BLaER1 (cell line): ENCODE measurements at regions not wholly inside any gene's neighbourhood (a gene's known extent, or its start where the extent isn't known, plus 50 kb on each side); places are given as distances from the start of the nearest gene placed in this dataset.

Experiments
- H3K27ac ChIP-seq: shearing (Covaris generic); formaldehyde crosslinking; 2 replicates; pipeline ENCODE4 v1.8.1; 2022
- H3K27me3 ChIP-seq: shearing (Covaris generic); formaldehyde crosslinking; 2 replicates; pipeline ENCODE4 v1.8.1; 2022
- H3K36me3 ChIP-seq: shearing (Covaris generic); formaldehyde crosslinking; 2 replicates; pipeline ENCODE4 v1.8.1; 2022
- H3K4me1 ChIP-seq: shearing (Covaris generic); formaldehyde crosslinking; 2 replicates; pipeline ENCODE4 v1.8.1; 2022
- H3K4me2 ChIP-seq: shearing (Covaris generic); formaldehyde crosslinking; 2 replicates; pipeline ENCODE4 v1.8.1; 2022
- H3K4me3 ChIP-seq: shearing (Covaris generic); formaldehyde crosslinking; 2 replicates; pipeline ENCODE4 v1.8.1; 2022
- H3K9ac ChIP-seq: shearing (Covaris generic); formaldehyde crosslinking; 2 replicates; pipeline ENCODE4 v1.8.1; 2022
- H3K9me3 ChIP-seq: shearing (Covaris generic); formaldehyde crosslinking; 2 replicates; pipeline ENCODE4 v1.8.1; 2022
- H4K20me1 ChIP-seq: shearing (Covaris generic); formaldehyde crosslinking; 2 replicates; pipeline ENCODE4 v1.8.1; 2022
- Cebpa-rat ChIP-seq: shearing (Covaris generic); IDR thresholded peaks from 2 replicates; pipeline ENCODE4 v1.8.1; 2022

GRCh38 chr3:145936971-145937370 lies 224.0 kb downstream of the PLOD2 start:
- Histone ChIP-seq H3K9ac (no peak overlapping the region), H3K4me3 (no peak overlapping the region), H3K27ac (no peak overlapping the region), H4K20me1 (no peaks in the 10 kb centered on the region), H3K27me3 (no peaks in the 10 kb centered on the region), H3K9me3 (no peaks in the 10 kb centered on the region), H3K4me1 (no peaks in the 10 kb centered on the region), H3K36me3 (no peaks in the 10 kb centered on the region), H3K4me2 (no peak overlapping the region)
- TF ChIP-seq Cebpa-rat = no peak

GRCh38 chr3:145939431-145939830 lies 221.6 kb downstream of the PLOD2 start:
- H3K27ac ChIP-seq = no peak overlapping the region
- no peaks in the 10 kb centered on the region for H3K27me3 ChIP-seq
- TF ChIP-seq Cebpa-rat = no peak
- no peak overlapping the region for H3K4me2 ChIP-seq
- no peaks in the 10 kb centered on the region for H3K4me1 ChIP-seq
- H3K36me3 ChIP-seq = no peaks in the 10 kb centered on the region
- no peaks in the 10 kb centered on the region for H3K9me3 ChIP-seq
- no peaks in the 10 kb centered on the region for H4K20me1 ChIP-seq
- no peak overlapping the region for H3K9ac ChIP-seq
- H3K4me3 ChIP-seq = no peak overlapping the region

GRCh38 chr3:145942052-145942451 lies 218.9 kb downstream of the PLOD2 start:
- Histone ChIP-seq H3K36me3 (no peaks in the 10 kb centered on the region), H3K4me3 (no peak overlapping the region), H4K20me1 (no peaks in the 10 kb centered on the region), H3K27me3 (no peaks in the 10 kb centered on the region), H3K9me3 (no peaks in the 10 kb centered on the region), H3K4me2 (no peak overlapping the region), H3K27ac (no peak overlapping the region), H3K9ac (no peak overlapping the region), H3K4me1 (no peaks in the 10 kb centered on the region)
- TF ChIP-seq Cebpa-rat = no peak

- Histone ChIP-seq H3K9me3 (no peaks in the 10 kb centered on the region), H3K27me3 (no peaks in the 10 kb centered on the region)
- TF ChIP-seq Cebpa-rat = no peak
Observed at GRCh38 chr3:145943952-145944351, 217.0 kb downstream of the PLOD2 start.

GRCh38 chr3:145951441-145951840 lies 209.5 kb downstream of the PLOD2 start:
- Histone ChIP-seq H3K4me2 (no peak overlapping the region), H3K4me3 (no peak overlapping the region), H4K20me1 (no peaks in the 10 kb centered on the region), H3K9me3 (no peaks in the 10 kb centered on the region), H3K9ac (no peak overlapping the region), H3K4me1 (no peaks in the 10 kb centered on the region), H3K36me3 (no peaks in the 10 kb centered on the region), H3K27ac (no peak overlapping the region), H3K27me3 (no peaks in the 10 kb centered on the region)
- TF ChIP-seq Cebpa-rat = no peak

More at GRCh38 chr3:145943952-145944351, 217.0 kb downstream of the PLOD2 start:
- Histone ChIP-seq H3K27ac (no peak overlapping the region), H3K4me2 (no peak overlapping the region), H3K9ac (no peak overlapping the region), H3K4me1 (no peaks in the 10 kb centered on the region), H3K36me3 (no peaks in the 10 kb centered on the region), H3K4me3 (no peak overlapping the region), H4K20me1 (no peaks in the 10 kb centered on the region)

GRCh38 chr3:145952536-145952935 lies 208.4 kb downstream of the PLOD2 start:
- Histone ChIP-seq H3K27ac (no peak overlapping the region), H3K4me2 (no peak overlapping the region), H3K4me1 (no peaks in the 10 kb centered on the region), H3K9ac (no peak overlapping the region), H3K4me3 (no peak overlapping the region), H3K9me3 (no peaks in the 10 kb centered on the region), H3K36me3 (no peaks in the 10 kb centered on the region), H3K27me3 (no peaks in the 10 kb centered on the region), H4K20me1 (no peaks in the 10 kb centered on the region)
- TF ChIP-seq Cebpa-rat = no peak

- Histone ChIP-seq H3K27ac (no peak overlapping the region), H4K20me1 (no peaks in the 10 kb centered on the region), H3K9me3 (no peaks in the 10 kb centered on the region), H3K4me1 (no peaks in the 10 kb centered on the region), H3K4me3 (no peak overlapping the region), H3K9ac (no peak overlapping the region), H3K27me3 (no peaks in the 10 kb centered on the region), H3K36me3 (no peaks in the 10 kb centered on the region), H3K4me2 (no peak overlapping the region)
- TF ChIP-seq Cebpa-rat = no peak
Observed at GRCh38 chr3:145953316-145953715, 207.7 kb downstream of the PLOD2 start.

GRCh38 chr3:145959457-145960088 lies 201.4 kb downstream of the PLOD2 start:
- Histone ChIP-seq H3K9me3 (no peaks in the 10 kb centered on the region), H3K9ac (no peak overlapping the region), H3K4me1 (no peaks in the 10 kb centered on the region), H3K27ac (no peak overlapping the region), H3K27me3 (no peaks in the 10 kb centered on the region), H3K4me3 (no peak overlapping the region), H4K20me1 (no peaks in the 10 kb centered on the region), H3K36me3 (no peaks in the 10 kb centered on the region), H3K4me2 (no peak overlapping the region)
- TF ChIP-seq Cebpa-rat = no peak

GRCh38 chr3:145963111-145963510 lies 197.9 kb downstream of the PLOD2 start:
- Histone ChIP-seq H3K4me2 (no peak overlapping the region), H4K20me1 (no peaks in the 10 kb centered on the region), H3K4me1 (no peaks in the 10 kb centered on the region), H3K36me3 (no peaks in the 10 kb centered on the region), H3K4me3 (no peak overlapping the region), H3K27me3 (no peaks in the 10 kb centered on the region), H3K9me3 (no peaks in the 10 kb centered on the region), H3K27ac (no peak overlapping the region), H3K9ac (no peak overlapping the region)
- no peak for TF ChIP-seq Cebpa-rat

GRCh38 chr3:145967043-145967442 lies 193.9 kb downstream of the PLOD2 start:
- H3K9ac ChIP-seq = no peak overlapping the region
- H4K20me1 ChIP-seq = no peaks in the 10 kb centered on the region
- no peaks in the 10 kb centered on the region for H3K36me3 ChIP-seq
- no peak for TF ChIP-seq Cebpa-rat
- no peaks in the 10 kb centered on the region for H3K27me3 ChIP-seq
- H3K9me3 ChIP-seq = no peaks in the 10 kb centered on the region
- H3K4me2 ChIP-seq = no peak overlapping the region
- H3K27ac ChIP-seq = no peak overlapping the region
- H3K4me3 ChIP-seq = no peak overlapping the region
- H3K4me1 ChIP-seq = no peaks in the 10 kb centered on the region

GRCh38 chr3:145971186-145971585 lies 189.8 kb downstream of the PLOD2 start:
- H4K20me1 ChIP-seq = no peaks in the 10 kb centered on the region
- no peaks in the 10 kb centered on the region for H3K27me3 ChIP-seq
- H3K9me3 ChIP-seq = no peaks in the 10 kb centered on the region
- no peak for TF ChIP-seq Cebpa-rat
- no peak overlapping the region for H3K4me3 ChIP-seq
- H3K4me2 ChIP-seq = no peak overlapping the region
- no peak overlapping the region for H3K27ac ChIP-seq
- H3K36me3 ChIP-seq = no peaks in the 10 kb centered on the region
- no peaks in the 10 kb centered on the region for H3K4me1 ChIP-seq
- no peak overlapping the region for H3K9ac ChIP-seq
